ENCODE measurements at regions not wholly inside any gene's neighbourhood (a gene's known extent, or its start where the extent isn't known, plus 50 kb on each side); places are given as distances from the start of the nearest gene placed in this dataset.

GRCh38 chr7:106196460-106197021, 84.4 kb upstream of the SYPL1 start:
- peak; percentile 51 for DNase-seq (ENCODE audit: low read depth)

GRCh38 chr7:106193661-106194060, 81.5 kb upstream of the SYPL1 start:
- no peak for DNase-seq (ENCODE audit: low read depth)

DNA sequence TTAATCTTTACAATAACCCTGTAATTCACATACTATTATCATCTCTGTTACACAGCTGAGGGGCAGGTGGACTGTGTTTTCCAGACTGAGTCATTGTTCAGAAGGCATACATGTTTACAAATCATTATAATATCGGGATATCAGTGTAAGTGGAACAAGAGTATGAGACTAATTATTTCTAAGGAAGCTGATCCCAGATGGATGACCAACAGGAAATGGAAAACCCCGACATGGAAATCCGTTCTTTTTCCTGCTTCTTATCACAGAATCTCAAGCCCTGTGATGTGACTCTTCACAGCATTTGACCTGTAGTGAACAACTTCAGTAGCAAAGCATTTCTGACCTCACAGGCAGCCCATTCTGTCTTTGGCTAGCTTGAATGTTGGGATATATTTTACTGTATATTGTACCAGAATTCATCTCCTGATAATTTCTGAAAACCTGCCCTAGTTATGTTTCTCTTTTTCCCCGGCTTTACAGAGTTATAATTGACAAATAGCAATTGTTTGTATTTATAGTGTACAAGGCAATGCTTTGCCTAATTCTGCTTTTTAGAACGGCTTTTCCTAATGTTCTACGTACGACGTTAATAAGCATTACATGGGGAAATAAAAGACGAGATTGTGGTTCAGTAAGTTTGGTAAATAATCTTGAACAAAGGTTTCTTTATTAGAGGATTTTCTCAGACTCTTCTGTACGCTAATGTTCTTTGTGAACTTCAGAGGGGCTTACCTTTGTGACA, 78.6 kb upstream of the SYPL1 start:
- peak; percentile 23 for DNase-seq (ENCODE audit: low read depth)

GRCh38 chr7:106187613-106188350, 75.7 kb upstream of the SYPL1 start:
- peak; percentile 70 for DNase-seq (ENCODE audit: low read depth)

DNA sequence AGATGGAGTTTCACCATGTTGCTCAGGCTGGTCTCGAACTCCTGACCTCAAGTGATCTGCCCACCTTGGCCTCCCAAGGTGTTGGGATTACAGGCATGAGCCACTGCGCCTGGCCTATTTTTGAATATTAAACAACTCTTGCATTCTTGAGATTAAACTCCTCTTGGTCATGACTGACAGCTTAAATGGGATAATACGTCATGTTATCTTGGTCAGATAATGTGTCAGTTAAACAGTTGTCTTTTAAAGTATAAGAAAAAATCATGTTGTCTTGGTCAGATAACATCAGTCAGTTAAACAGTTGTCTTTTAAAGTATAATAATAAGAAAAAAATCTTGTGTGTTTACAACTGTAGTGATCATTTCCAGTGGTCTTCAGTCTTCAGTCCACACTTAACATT, 73.6 kb upstream of the SYPL1 start:
- peak; percentile 71 for DNase-seq (ENCODE audit: low read depth)

GRCh38 chr7:106183952-106184351, 71.8 kb upstream of the SYPL1 start:
- no peak for DNase-seq (ENCODE audit: low read depth)

DNA sequence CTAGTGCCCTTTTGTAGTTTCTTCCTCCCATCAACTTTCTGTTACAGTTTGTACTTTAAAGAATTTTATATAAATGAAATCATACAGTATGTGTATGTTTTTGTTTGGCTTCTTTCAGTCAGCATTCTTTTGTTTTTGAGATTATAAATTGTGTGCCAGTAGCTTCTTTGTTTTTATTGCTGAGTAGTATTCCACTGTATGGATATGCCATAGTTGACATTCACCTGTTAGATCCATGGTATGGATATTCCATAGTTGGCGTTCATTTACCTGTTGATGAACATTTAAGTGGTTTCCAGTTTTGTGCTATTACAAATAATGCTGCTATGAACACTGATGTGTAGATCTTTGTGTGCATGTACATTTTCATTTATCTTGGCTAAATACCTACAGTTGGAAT, 70.8 kb upstream of the SYPL1 start:
- no peak for DNase-seq (ENCODE audit: low read depth)

- no peak for DNase-seq (ENCODE audit: low read depth)
Observed at GRCh38 chr7:106181658-106182265, 69.7 kb upstream of the SYPL1 start.

DNA sequence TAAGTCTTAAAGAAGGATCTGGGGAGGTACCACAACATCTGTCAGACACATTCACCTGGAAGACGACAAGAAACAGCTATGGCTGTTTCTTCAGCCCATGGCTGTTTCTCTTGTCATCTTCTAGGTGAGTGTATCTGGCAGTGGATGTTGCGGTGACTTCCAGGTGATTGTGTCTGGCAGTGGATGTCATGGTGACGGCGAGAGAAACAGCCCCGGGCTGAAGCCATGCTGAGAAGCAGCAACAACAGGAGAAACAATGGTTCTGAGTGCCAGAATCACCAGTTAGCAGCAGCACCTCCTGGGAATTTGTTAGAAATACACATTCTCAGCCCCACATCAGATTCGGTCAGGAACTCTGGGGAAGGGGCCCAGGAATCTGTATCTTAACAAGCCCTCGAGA, 68.6 kb upstream of the SYPL1 start:
- DNase-seq (ENCODE audit: low read depth): peak; percentile 26

DNA sequence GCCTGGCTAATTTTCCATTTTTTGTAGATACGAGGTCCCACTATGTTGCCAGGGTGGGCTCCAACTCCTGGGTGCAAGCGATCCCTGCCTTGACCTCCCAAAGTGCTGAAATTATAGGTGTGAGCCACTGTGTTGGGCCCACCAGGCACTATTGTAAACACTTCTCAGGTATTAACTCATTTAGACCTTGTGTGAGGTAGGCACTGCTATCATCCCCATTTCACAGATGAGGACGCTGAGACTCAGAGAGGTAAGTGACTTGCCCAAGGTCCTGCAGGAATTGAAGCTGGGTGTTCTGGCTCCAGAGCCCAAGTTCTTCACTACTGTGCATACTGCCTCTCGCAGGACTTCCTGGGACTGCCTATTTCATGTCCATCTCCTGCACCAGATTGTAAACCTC, 67.1 kb upstream of the SYPL1 start:
- no peak for DNase-seq (ENCODE audit: low read depth)

DNA sequence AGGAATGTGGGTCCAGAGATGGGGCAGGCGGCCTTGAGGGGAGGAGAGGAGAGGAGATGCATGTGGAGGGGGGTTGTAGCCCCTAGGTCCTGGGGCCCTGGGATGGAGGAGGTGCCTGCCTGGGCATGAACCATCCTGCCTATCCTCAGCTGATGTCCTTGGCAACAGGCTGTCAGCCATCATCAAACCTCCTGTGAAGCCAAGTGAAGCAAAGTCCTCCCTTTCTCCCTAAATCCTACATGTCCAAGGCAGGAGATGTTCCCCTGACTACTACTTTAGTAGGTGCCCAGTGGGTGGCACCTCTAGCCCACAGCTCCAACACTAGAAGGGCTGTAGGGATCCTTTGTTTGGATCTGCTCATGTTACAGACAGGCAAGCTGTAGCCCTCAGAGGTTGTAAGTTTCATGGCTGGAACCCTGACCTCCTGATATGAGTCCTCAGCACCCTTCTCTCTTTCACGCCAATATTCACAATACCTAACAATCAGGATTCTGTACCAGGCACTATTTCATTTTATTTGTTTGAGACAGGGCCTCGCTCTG, 66.6 kb upstream of the SYPL1 start:
- peak; percentile 82 for DNase-seq (ENCODE audit: low read depth)

DNA sequence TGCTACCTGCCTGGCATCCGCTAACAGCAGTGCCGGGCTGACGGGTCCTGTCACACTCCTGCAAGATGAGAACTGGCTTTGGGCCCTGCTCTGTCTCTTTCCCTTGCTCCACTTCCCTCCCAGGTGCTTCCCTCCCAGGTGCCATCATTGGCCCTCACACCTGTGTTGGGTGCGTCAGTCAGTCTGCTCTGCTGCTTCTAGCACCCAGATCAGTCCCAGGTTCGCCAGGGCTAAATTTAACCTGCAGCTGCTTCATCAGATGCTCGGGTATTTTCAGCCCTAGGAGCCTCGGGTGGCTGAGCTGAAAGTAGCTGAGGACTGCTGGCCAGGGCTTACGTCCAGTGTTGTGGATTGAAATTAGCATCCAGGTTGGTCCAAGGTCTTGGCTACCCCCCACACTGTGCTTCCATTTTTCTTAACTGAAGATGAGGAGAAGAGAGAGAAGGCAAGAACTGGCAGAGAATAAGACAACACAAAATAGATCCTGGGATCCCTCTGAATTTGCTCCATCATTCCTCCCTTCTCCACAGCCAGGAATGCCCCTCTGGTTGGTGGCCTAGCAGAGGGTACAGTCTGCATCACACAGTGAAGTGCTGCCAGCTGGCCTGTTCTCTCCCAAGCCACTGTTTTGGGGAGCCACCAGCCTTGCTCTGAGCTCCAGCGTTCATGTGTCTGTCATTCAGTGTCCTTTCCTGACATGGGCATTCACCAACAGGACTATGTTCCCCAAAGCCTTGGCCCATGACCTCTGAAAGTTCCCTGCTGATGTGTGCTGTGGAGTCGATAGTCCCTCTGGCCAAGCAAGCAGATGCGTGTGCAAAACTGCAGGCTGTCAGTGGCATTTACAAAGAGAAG, 65.9 kb upstream of the SYPL1 start:
- no peak for DNase-seq (ENCODE audit: low read depth)

- no peak for DNase-seq (ENCODE audit: low read depth)
Observed at GRCh38 chr7:106177300-106177690, 65.2 kb upstream of the SYPL1 start.

- peak; percentile 76 for DNase-seq (ENCODE audit: low read depth)
Observed at GRCh38 chr7:106176414-106177299, 64.5 kb upstream of the SYPL1 start.

GRCh38 chr7:106175507-106175906, 63.4 kb upstream of the SYPL1 start:
- DNase-seq (ENCODE audit: low read depth): no peak

- DNase-seq (ENCODE audit: low read depth): no peak
Observed at GRCh38 chr7:106170651-106171050, 58.5 kb upstream of the SYPL1 start.

- no peak for DNase-seq (ENCODE audit: low read depth)
Observed at GRCh38 chr7:106169821-106170610, 57.9 kb upstream of the SYPL1 start.

DNA sequence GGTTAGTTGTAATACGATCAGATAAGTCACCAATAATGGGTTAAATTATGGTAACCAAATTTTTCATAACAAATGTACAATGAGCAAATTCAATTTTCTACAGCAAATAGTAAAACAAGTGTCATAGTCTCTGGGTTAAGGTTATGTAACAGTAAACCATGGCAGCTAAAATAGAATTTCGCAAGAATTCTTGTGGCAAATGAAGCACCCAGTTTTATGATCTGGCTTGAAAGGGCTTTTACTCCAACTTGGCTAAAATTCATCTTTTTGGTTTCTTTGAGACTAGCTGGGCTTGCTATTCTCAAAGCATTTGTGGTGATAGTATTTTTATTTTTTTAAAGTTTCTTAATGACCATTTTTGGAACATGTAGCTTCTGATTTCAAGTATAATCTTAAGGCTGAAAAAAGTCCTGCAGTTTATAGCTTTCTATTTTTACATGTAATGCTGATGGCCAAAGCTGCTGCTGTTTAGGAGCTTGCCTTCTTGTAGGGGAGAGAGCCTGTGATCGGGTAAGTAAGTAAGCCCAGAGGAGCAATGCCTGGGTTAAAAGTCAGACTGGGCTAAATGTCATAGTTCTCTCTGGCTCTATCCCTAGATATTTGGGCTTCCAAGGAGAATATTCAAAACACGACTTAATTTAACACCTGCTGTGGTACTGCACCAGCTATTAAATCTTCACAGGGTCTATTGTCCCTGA, 55.5 kb upstream of the SYPL1 start:
- peak; percentile 33 for DNase-seq (ENCODE audit: low read depth)

Measured in M059J (cell line).